ENCODE measurements at regions not wholly inside any gene's neighbourhood (a gene's known extent, or its start where the extent isn't known, plus 50 kb on each side); places are given as distances from the start of the nearest gene placed in this dataset.

DNA sequence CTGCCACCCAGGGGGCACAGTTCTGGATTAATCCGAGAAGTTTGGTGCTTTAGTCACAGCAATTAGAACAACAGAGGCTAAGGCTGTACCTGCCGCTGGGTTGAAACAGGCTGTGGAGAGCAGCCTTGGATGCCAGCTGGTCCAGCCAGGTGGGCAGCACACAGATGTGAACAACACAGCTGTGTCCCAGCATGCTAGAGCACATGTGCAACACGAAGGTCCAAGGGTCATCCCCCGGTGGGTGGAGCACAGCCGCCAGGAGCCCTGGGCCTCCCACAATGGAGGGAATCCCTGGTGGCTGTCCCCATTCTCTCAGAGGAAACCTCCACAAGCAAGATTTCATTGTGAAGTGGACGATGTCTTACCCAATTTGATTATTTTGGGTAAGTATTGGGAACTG, 99.2 kb upstream of the SYNDIG1 start:
- DNase-seq (ENCODE audit: low spot score, unreplicated experiment): no peak
- H3K36me3 Mint-ChIP-seq (ENCODE audit: insufficient read depth): no peaks in the 10 kb centered on the region
- H3K9me3 Mint-ChIP-seq (ENCODE audit: low read depth): no peaks in the 10 kb centered on the region

DNA sequence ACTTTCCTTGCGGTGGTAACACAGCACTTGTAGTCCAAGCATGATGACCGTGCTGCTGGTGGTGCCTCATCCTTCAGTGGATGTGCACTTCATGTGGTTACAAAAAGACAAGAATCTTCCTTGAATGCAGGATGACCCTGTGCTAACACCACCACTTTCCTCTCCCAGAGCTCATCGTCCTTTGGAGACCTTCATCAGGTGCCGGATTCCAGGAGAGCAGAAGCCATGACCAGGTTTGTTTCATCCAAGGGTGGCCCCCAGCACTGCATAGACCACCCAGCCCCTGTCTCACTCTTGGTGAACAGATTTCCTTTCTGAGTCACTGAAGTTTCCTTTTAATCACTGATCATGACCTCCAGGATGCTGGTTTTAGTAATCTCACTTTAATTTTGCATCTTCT, 101.2 kb upstream of the SYNDIG1 start:
- DNase-seq (ENCODE audit: low spot score, unreplicated experiment): no peak
- peaks cover 6% of the 10 kb centered on the region for H3K27me3 Mint-ChIP-seq
- no peak overlapping the region for H3K27ac Mint-ChIP-seq
- no peaks in the 10 kb centered on the region for H3K36me3 Mint-ChIP-seq (ENCODE audit: insufficient read depth)
- peaks cover 4% of the 10 kb centered on the region for H3K4me1 Mint-ChIP-seq (ENCODE audit: low read depth)
- H3K9me3 Mint-ChIP-seq (ENCODE audit: low read depth): no peaks in the 10 kb centered on the region
- H3K4me3 Mint-ChIP-seq (ENCODE audit: low read depth): no peak overlapping the region
- TF ChIP-seq, protein P1, sequence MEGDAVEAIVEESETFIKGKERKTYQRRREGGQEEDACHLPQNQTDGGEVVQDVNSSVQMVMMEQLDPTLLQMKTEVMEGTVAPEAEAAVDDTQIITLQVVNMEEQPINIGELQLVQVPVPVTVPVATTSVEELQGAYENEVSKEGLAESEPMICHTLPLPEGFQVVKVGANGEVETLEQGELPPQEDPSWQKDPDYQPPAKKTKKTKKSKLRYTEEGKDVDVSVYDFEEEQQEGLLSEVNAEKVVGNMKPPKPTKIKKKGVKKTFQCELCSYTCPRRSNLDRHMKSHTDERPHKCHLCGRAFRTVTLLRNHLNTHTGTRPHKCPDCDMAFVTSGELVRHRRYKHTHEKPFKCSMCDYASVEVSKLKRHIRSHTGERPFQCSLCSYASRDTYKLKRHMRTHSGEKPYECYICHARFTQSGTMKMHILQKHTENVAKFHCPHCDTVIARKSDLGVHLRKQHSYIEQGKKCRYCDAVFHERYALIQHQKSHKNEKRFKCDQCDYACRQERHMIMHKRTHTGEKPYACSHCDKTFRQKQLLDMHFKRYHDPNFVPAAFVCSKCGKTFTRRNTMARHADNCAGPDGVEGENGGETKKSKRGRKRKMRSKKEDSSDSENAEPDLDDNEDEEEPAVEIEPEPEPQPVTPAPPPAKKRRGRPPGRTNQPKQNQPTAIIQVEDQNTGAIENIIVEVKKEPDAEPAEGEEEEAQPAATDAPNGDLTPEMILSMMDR (IDR thresholded peaks at IDR 0.05; ENCODE audit: unreplicated experiment): no peak

More for the DNA sequence above, 99.2 kb upstream of the SYNDIG1 start:
- Mint-ChIP-seq H3K27ac (no peak overlapping the region), H3K4me1 (ENCODE audit: low read depth) (no peaks in the 10 kb centered on the region), H3K27me3 (peaks cover 4% of the 10 kb centered on the region), H3K4me3 (ENCODE audit: low read depth) (no peak overlapping the region)
- TF ChIP-seq, protein P1 (IDR thresholded peaks at IDR 0.05; ENCODE audit: unreplicated experiment): no peak

DNA sequence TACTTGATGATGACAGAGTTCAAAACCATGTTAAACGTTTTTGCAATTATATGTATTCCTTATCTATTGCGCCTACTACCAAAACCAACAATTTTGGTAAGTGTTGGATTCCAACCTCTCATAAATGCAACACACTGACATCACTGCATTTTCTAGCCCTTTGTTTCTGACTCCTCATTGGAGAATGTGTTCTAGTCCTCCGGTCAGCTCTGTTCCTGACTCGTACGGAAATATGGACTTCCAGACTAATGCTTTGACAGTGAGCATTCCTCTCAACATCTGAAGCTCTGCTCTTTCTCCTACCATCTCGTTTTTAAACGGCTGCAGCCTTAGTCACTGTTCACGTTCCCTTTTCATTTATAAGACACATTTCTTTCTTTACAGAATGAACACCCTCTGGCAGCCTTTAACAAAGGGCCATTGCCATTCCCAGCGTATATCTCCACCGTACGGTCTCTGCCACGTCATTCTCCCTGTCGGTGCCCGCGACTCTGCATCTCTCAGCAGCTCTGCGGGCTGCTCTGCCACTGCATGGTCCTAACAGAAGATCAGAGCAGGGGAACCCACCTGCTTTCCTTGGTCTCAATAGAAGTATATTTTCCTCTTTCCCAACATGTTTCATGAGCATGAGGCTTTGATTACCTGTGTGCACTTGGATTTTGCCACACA, 103.0 kb upstream of the SYNDIG1 start:
- H3K27ac Mint-ChIP-seq: no peak overlapping the region
- H3K27me3 Mint-ChIP-seq: peaks cover 6% of the 10 kb centered on the region
- peaks cover 5% of the 10 kb centered on the region for H3K9me3 Mint-ChIP-seq (ENCODE audit: low read depth)
- no peak for DNase-seq (ENCODE audit: low spot score, unreplicated experiment)
- no peak overlapping the region for H3K4me3 Mint-ChIP-seq (ENCODE audit: low read depth)
- peaks cover 4% of the 10 kb centered on the region for H3K4me1 Mint-ChIP-seq (ENCODE audit: low read depth)
- H3K36me3 Mint-ChIP-seq (ENCODE audit: insufficient read depth): peaks cover 2% of the 10 kb centered on the region
- TF ChIP-seq, protein P1 (IDR thresholded peaks at IDR 0.05; ENCODE audit: unreplicated experiment): no peak

DNA sequence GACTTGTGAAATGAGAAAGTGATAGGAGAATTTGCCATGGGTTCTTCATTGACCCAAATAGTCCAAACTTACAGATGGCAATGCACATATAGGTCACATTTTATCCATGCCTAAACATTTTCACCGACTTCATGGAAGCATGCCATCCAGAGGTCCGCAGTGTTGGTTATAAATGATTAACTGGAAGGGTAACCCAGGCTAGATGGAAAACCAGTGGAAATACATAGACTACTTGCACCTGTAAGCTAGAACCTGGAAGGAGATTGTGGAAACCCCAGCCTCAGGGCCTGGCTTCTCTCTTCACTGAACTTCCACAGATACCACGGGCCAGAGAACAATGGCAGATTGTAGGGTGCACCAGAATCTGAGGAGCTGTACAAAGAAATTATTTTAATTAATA, 103.8 kb upstream of the SYNDIG1 start:
- H3K4me3 Mint-ChIP-seq (ENCODE audit: low read depth): no peak overlapping the region
- peaks cover 5% of the 10 kb centered on the region for H3K9me3 Mint-ChIP-seq (ENCODE audit: low read depth)
- H3K36me3 Mint-ChIP-seq (ENCODE audit: insufficient read depth): peaks cover 2% of the 10 kb centered on the region
- no peak for DNase-seq (ENCODE audit: low spot score, unreplicated experiment)
- H3K27me3 Mint-ChIP-seq: peaks cover 6% of the 10 kb centered on the region
- H3K27ac Mint-ChIP-seq: no peak overlapping the region
- TF ChIP-seq, protein P1 (IDR thresholded peaks at IDR 0.05; ENCODE audit: unreplicated experiment): no peak
- peaks cover 4% of the 10 kb centered on the region for H3K4me1 Mint-ChIP-seq (ENCODE audit: low read depth)

DNA sequence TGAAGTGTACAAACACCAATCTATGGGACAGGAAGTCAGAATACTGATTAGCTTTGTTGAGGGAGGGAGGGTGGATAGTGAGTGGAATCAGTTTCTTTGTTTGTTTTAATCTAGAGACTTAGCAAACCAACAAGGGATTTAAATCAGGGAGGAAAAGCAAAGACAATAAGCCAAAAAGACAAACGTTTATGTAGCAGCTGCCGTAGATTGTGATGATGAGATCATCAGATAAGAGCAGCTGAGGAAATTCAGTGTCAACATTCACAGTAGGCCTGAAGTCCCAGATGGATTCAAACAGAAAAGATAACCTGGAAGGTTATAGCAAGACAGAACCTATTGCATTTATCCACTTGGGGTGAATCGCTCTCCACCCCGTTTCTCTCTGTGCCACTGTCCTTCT, 104.9 kb upstream of the SYNDIG1 start:
- H3K9me3 Mint-ChIP-seq (ENCODE audit: low read depth): peaks cover 5% of the 10 kb centered on the region
- no peak overlapping the region for H3K4me3 Mint-ChIP-seq (ENCODE audit: low read depth)
- TF ChIP-seq, protein P1 (IDR thresholded peaks at IDR 0.05; ENCODE audit: unreplicated experiment): no peak
- peaks cover 4% of the 10 kb centered on the region for H3K4me1 Mint-ChIP-seq (ENCODE audit: low read depth)
- DNase-seq (ENCODE audit: low spot score, unreplicated experiment): no peak
- no peak overlapping the region for H3K27ac Mint-ChIP-seq
- peaks cover 2% of the 10 kb centered on the region for H3K36me3 Mint-ChIP-seq (ENCODE audit: insufficient read depth)
- H3K27me3 Mint-ChIP-seq: peaks cover 10% of the 10 kb centered on the region

Data from progenitor cell of endocrine pancreas (in vitro differentiated cells).